GM13976 (cell line): ENCODE measurements at regions not wholly inside any gene's neighbourhood (a gene's known extent, or its start where the extent isn't known, plus 50 kb on each side); places are given as distances from the start of the nearest gene placed in this dataset.

Experiments
- DNase-seq: peaks from one replicate; pipeline ENCODE4 v3.0.0; 2012; ENCODE audit warnings: low spot score
- in situ Hi-C: fragments of 300-500 bp; cut with MboI; formaldehyde crosslinking; loops from one replicate; pipeline ENCODE4 v1.12.0; 2022; ENCODE audit warnings: low sequenced_read_pairs, mixed read lengths, inconsistent platforms; ENCODE audit not compliant: unreplicated experiment
- TF ChIP-seq, protein P1 (sequence below): IDR thresholded peaks from 2 replicates; pipeline ENCODE4 v1.5.1; 2012; ENCODE audit warnings: borderline replicate concordance, mild to moderate bottlenecking; ENCODE audit not compliant: insufficient read depth; ENCODE audit errors: extremely low read depth, missing control alignments, control extremely low read depth

DNA sequence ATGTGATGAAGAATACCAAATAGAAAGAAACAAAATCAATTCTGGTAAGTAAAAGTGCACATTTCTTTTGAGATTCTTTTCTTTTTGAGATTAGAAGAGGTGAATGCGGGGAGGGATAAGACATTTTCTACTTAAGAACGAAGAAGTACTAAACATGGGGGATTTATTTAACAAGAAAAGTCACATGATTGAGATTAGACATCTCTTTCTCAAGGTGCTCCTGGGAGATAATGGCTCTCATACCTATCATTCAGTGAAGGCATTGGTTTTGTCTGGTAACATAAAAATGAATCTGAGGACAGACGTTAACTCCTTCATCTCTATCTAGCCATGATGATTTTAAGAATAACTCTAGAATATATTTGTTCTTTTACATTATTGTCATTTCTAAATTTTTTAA lies 147.9 kb upstream of the SAMSN1 start:
- TF ChIP-seq, protein P1, sequence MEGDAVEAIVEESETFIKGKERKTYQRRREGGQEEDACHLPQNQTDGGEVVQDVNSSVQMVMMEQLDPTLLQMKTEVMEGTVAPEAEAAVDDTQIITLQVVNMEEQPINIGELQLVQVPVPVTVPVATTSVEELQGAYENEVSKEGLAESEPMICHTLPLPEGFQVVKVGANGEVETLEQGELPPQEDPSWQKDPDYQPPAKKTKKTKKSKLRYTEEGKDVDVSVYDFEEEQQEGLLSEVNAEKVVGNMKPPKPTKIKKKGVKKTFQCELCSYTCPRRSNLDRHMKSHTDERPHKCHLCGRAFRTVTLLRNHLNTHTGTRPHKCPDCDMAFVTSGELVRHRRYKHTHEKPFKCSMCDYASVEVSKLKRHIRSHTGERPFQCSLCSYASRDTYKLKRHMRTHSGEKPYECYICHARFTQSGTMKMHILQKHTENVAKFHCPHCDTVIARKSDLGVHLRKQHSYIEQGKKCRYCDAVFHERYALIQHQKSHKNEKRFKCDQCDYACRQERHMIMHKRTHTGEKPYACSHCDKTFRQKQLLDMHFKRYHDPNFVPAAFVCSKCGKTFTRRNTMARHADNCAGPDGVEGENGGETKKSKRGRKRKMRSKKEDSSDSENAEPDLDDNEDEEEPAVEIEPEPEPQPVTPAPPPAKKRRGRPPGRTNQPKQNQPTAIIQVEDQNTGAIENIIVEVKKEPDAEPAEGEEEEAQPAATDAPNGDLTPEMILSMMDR: no peak
- no peak for DNase-seq
- in situ Hi-C loops: no loop called here

DNA sequence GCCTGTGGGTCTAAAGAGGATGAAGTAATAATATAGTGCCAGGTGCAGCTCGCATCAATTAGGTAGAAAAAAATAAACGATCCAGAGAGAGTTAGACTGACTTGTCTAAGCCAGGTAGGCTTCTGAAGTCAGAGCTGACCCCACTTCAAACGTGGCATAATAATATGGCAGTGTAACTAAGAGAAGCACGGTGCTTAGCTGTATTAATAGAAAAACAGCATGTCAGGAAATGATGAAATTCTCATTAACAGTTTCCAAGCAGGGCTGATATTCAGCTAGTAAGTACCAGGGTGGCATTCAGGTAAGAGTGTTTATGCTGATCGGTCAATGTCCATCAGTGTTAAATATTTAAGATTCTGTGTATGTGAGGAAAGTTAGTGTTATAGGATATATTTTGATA lies 145.8 kb upstream of the SAMSN1 start:
- DNase-seq: no peak
- TF ChIP-seq, protein P1: no peak
- in situ Hi-C loops: no loop called here

GRCh38 chr21:14690886-14691285 lies 144.8 kb upstream of the SAMSN1 start:
- no peak for DNase-seq
- in situ Hi-C loops: no loop called here
- TF ChIP-seq, protein P1: no peak

- DNase-seq: no peak
These were observed 142.8 kb upstream of the SAMSN1 start for GRCh38 chr21:14688936-14689335.

DNA sequence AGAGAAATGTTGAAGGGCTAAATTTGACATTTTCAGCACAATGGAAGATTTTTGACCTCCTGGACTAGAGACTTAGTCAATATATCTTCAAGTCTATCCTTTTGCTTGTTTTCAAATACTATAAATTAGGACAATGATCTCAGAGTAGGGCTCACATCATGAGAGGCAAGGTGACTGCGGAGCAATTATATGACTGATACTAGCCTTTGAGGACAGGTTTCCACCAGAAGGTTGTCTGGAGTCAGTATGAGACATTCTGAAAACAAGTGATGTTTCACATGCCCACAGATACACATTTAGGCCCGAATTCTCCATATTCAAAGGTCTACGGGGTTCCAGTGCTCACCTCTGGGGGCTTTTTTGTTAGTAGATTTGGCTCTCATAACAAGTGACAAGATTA lies 142.3 kb upstream of the SAMSN1 start:
- peak; percentile 12 for DNase-seq
- in situ Hi-C loops: no loop called here
- TF ChIP-seq, protein P1: no peak

More at GRCh38 chr21:14688936-14689335, 142.8 kb upstream of the SAMSN1 start:
- in situ Hi-C loops: no loop called here
- TF ChIP-seq, protein P1: no peak

GRCh38 chr21:14687268-14687625 lies 141.1 kb upstream of the SAMSN1 start:
- TF ChIP-seq, protein P1: no peak
- DNase-seq: peak; percentile 21
- in situ Hi-C loops: no loop called here
